ENCODE measurements at regions not wholly inside any gene's neighbourhood (a gene's known extent, or its start where the extent isn't known, plus 50 kb on each side); places are given as distances from the start of the nearest gene placed in this dataset.
"Not testable (repeated sequence)": the region's sequence is repeated elsewhere in the genome, so short reads cannot be mapped to it uniquely, and the experiment has no call there.

- H3K36me3 ChIP-seq; H3K9me3 ChIP-seq; DNase-seq (ENCODE audit: low spot score in 2 of 2); H3K4me3 ChIP-seq; H3K4me1 ChIP-seq; H3K27me3 ChIP-seq; intact Hi-C loops (cut with DNase I; ENCODE audit: low total_unique reads): not testable (repeated sequence)
- peak overlapping the region in 1 of 2 donors; percentile 25 for H3K27ac ChIP-seq
Observed at GRCh38 chr1:83150479-83150878, 848.5 kb downstream of the TTLL7 start.

DNA sequence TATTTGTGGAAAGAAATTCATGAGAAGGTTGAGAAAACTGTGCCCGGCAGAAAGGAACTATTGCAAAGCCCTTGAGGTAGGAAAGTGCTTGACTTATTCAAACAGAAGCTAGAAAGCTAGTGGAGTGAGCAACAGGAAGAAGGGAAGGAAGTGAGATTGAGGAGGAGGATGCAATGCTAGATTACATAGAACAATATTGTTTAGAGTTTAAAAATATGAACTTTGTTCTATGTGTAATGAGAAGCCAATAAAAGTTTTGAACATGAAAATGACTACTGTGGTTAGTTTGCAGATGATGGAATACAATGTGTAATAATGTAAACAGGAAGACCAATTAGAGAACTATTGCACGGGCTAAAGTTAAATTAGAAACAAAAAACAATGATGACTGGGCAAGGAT, 853.1 kb downstream of the TTLL7 start:
- H3K27ac ChIP-seq; H3K9me3 ChIP-seq; H3K4me3 ChIP-seq; H3K36me3 ChIP-seq; intact Hi-C loops (cut with DNase I; ENCODE audit: low total_unique reads); H3K4me1 ChIP-seq; H3K27me3 ChIP-seq; DNase-seq (ENCODE audit: low spot score in 2 of 2): not testable (repeated sequence)

- H3K27me3 ChIP-seq; H3K4me3 ChIP-seq; DNase-seq (ENCODE audit: low spot score in 2 of 2); H3K9me3 ChIP-seq; H3K4me1 ChIP-seq; intact Hi-C loops (cut with DNase I; ENCODE audit: low total_unique reads); H3K27ac ChIP-seq; H3K36me3 ChIP-seq: not testable (repeated sequence)
Observed at GRCh38 chr1:83142802-83143201, 856.1 kb downstream of the TTLL7 start.

DNA sequence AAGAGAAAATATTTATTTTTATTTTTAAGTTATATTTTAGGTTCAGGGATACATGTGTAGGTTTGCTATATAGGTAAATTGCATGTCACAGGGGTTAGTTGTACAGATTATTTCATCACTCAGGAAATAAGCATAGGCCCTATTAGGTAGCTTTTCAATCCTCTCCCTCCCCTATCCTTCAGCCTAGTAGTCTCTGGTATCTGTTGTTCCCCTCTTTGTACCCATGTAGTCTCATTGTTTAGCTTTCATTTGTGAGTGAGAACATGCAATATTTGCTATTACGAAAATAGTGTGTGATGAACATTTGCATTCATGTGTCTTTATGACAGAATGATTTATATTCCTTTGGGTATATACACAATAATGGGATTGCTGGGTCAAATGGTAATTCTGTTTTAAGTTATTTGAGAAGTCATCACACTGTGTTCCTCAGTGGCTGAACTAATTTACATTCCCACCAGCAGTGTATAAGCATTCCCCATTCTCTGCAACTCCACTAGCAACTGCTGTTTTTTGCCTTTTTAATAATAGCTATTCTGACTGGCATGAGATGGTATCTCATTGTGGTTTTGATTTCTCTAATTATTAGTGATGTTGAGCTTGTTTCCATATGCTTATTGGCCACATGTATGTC, 863.3 kb downstream of the TTLL7 start:
- H3K4me3 ChIP-seq; H3K27ac ChIP-seq; intact Hi-C loops (cut with DNase I; ENCODE audit: low total_unique reads); H3K4me1 ChIP-seq; H3K36me3 ChIP-seq; H3K9me3 ChIP-seq; DNase-seq (ENCODE audit: low spot score in 2 of 2); H3K27me3 ChIP-seq: not testable (repeated sequence)

- DNase-seq (ENCODE audit: low spot score in 2 of 2); H3K36me3 ChIP-seq; H3K9me3 ChIP-seq; intact Hi-C loops (cut with DNase I; ENCODE audit: low total_unique reads); H3K4me3 ChIP-seq; H3K4me1 ChIP-seq; H3K27ac ChIP-seq; H3K27me3 ChIP-seq: not testable (repeated sequence)
Observed at GRCh38 chr1:83134322-83135014, 864.5 kb downstream of the TTLL7 start.

DNA sequence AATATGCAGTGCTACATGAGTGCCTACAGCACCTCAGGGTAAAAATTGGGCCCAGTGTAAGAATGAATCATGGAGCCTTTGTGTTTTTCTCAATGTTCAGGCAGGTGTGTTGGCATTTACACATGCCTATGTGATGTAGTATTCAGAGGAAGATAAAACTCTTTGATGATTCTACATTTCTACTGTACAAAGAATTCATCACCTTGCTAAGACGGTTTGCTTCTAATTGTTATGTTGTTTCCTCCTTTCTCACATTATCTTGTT, 867.3 kb downstream of the TTLL7 start:
- TF ChIP-seq POLR2AphosphoS5 (IDR thresholded peaks at IDR 0.05) = no peak
- TF ChIP-seq POLR2A (IDR thresholded peaks at IDR 0.05) = no peak
- TF ChIP-seq CTCF (IDR thresholded peaks at IDR 0.05) = no peak
- intact Hi-C loops (cut with DNase I; ENCODE audit: low total_unique reads) = no loop called here
- no peak overlapping the region for H3K4me3 ChIP-seq

DNA sequence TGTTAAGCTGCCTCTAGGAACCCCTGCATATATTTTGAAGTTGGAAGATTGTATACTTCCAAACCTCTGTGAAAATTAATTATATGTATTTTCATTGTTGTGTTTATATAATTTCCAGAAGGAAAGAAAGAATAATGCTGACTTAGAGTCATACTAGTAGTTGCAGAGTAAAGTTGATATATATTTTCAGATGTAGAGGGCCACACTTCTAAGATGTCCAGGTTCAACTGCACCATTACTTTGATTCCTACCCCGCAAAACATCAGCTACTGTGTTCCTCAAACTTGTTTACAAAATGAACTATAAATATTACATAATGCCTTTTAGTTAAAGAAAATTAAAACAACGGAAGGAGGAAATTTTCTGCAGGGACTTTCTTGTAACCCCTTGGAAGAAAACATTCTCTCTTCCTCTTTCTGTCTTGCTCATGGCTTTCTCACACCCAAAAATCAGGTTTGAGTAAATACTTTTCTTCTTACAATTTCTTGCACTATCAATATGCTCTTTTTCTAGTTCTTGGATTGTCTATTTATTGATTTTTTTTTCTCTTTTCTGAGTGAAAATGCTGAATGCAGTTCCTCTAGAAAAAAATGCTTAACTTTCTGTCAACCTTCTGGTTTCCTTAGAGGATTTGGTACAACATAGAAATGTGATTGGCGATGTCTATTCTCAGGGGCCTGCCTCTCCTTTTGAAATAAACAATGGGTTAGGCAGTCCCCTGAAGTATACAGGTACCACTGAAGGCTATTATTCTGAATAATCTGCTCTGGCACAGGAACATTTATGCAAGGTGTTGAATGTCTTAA, 867.8 kb downstream of the TTLL7 start:
- Histone ChIP-seq H3K4me1 (no peaks in the 10 kb centered on the region), H3K27me3 (no peaks in the 10 kb centered on the region), H3K27ac (no peak overlapping the region), H3K9me3 (no peaks in the 10 kb centered on the region), H3K4me3 (no peak overlapping the region), H3K36me3 (no peaks in the 10 kb centered on the region)
- TF ChIP-seq POLR2A (IDR thresholded peaks at IDR 0.05) (no peak), POLR2AphosphoS5 (IDR thresholded peaks at IDR 0.05) (no peak), CTCF (IDR thresholded peaks at IDR 0.05) (no peak)
- intact Hi-C loops (cut with DNase I; ENCODE audit: low total_unique reads) = no loop called here
- DNase-seq (ENCODE audit: low spot score in 2 of 2) = no peak

More for the DNA sequence above, 867.3 kb downstream of the TTLL7 start:
- H3K27me3 ChIP-seq = no peaks in the 10 kb centered on the region
- H3K9me3 ChIP-seq = no peaks in the 10 kb centered on the region
- no peaks in the 10 kb centered on the region for H3K36me3 ChIP-seq
- H3K4me1 ChIP-seq = no peaks in the 10 kb centered on the region
- no peak for DNase-seq (ENCODE audit: low spot score in 2 of 2)
- no peak overlapping the region for H3K27ac ChIP-seq
